Nephron progenitor cell (in vitro differentiated cells): ENCODE measurements at regions not wholly inside any gene's neighbourhood (a gene's known extent, or its start where the extent isn't known, plus 50 kb on each side); places are given as distances from the start of the nearest gene placed in this dataset.

Experiments used
- DNase-seq: peaks from one replicate; pipeline ENCODE4 v3.0.0; 2021
- H3K27ac Mint-ChIP-seq: 2 replicates; pipeline ENCODE4 v1.8.0; 2021; ENCODE audit warnings: mild to moderate bottlenecking, moderate library complexity, mixed read lengths
- H3K27me3 Mint-ChIP-seq: 2 replicates; pipeline ENCODE4 v1.8.0; 2021; ENCODE audit warnings: mild to moderate bottlenecking, low read depth, mixed read lengths; ENCODE audit not compliant: poor library complexity
- H3K36me3 Mint-ChIP-seq: 2 replicates; pipeline ENCODE4 v1.8.0; 2021; ENCODE audit warnings: low read depth, mixed read lengths
- H3K4me1 Mint-ChIP-seq: 2 replicates; pipeline ENCODE4 v1.8.0; 2021; ENCODE audit warnings: mixed read lengths
- H3K4me3 Mint-ChIP-seq: 2 replicates; pipeline ENCODE4 v1.8.0; 2021; ENCODE audit warnings: mild to moderate bottlenecking, moderate library complexity, mixed read lengths
- H3K9me3 Mint-ChIP-seq: 2 replicates; pipeline ENCODE4 v1.8.0; 2021; ENCODE audit warnings: mild to moderate bottlenecking, moderate library complexity, mixed read lengths
- CTCF ChIP-seq: fragments of 200-600 bp; sonication (generic); IDR thresholded peaks from 2 replicates; pipeline ENCODE4 v1.5.0; 2021; ENCODE audit warnings: antibody characterized with exemption

GRCh38 chr14:89724628-89724960 lies 229.9 kb downstream of the EFCAB11 start:
- peaks cover 28% of the 10 kb centered on the region for H3K4me1 Mint-ChIP-seq
- no peak for DNase-seq
- no peak overlapping the region for H3K27ac Mint-ChIP-seq
- H3K9me3 Mint-ChIP-seq, result no peaks in the 10 kb centered on the region
- H3K4me3 Mint-ChIP-seq, result no peak overlapping the region
- no peak for TF ChIP-seq CTCF
- H3K36me3 Mint-ChIP-seq, result no peaks in the 10 kb centered on the region
- peaks cover 17% of the 10 kb centered on the region for H3K27me3 Mint-ChIP-seq

GRCh38 chr14:89723930-89724627 lies 230.5 kb downstream of the EFCAB11 start:
- Mint-ChIP-seq H3K27me3 (peaks cover 17% of the 10 kb centered on the region), H3K9me3 (no peaks in the 10 kb centered on the region), H3K4me1 (peaks cover 28% of the 10 kb centered on the region), H3K36me3 (no peaks in the 10 kb centered on the region), H3K4me3 (no peak overlapping the region), H3K27ac (no peak overlapping the region)
- DNase-seq, result no peak
- no peak for TF ChIP-seq CTCF

GRCh38 chr14:89721956-89722355 lies 232.6 kb downstream of the EFCAB11 start:
- TF ChIP-seq CTCF, result no peak
- Mint-ChIP-seq H3K27ac (no peak overlapping the region), H3K27me3 (peaks cover 20% of the 10 kb centered on the region), H3K9me3 (no peaks in the 10 kb centered on the region), H3K4me3 (no peak overlapping the region), H3K36me3 (no peaks in the 10 kb centered on the region), H3K4me1 (peaks cover 28% of the 10 kb centered on the region)
- no peak for DNase-seq

GRCh38 chr14:89720741-89721729 lies 233.5 kb downstream of the EFCAB11 start:
- DNase-seq, result no peak
- TF ChIP-seq CTCF, result no peak
- peaks cover 20% of the 10 kb centered on the region for H3K27me3 Mint-ChIP-seq
- H3K4me1 Mint-ChIP-seq, result peaks cover 28% of the 10 kb centered on the region
- no peaks in the 10 kb centered on the region for H3K36me3 Mint-ChIP-seq
- no peak overlapping the region for H3K4me3 Mint-ChIP-seq
- H3K9me3 Mint-ChIP-seq, result no peaks in the 10 kb centered on the region
- no peak overlapping the region for H3K27ac Mint-ChIP-seq

GRCh38 chr14:89720076-89720687 lies 234.3 kb downstream of the EFCAB11 start:
- H3K36me3 Mint-ChIP-seq, result no peaks in the 10 kb centered on the region
- no peak overlapping the region for H3K27ac Mint-ChIP-seq
- no peaks in the 10 kb centered on the region for H3K9me3 Mint-ChIP-seq
- H3K27me3 Mint-ChIP-seq, result peaks cover 20% of the 10 kb centered on the region
- TF ChIP-seq CTCF, result no peak
- peaks cover 27% of the 10 kb centered on the region for H3K4me1 Mint-ChIP-seq
- no peak for DNase-seq
- H3K4me3 Mint-ChIP-seq, result no peak overlapping the region
